H9 (cell line): ENCODE measurements at regions not wholly inside any gene's neighbourhood (a gene's known extent, or its start where the extent isn't known, plus 50 kb on each side); places are given as distances from the start of the nearest gene placed in this dataset.

Experiments used
- DNase-seq: peaks from one replicate; pipeline ENCODE4 v3.0.0-alpha.2; 2017
- H2AFZ ChIP-seq: one replicate; pipeline ENCODE4 v1.6.1; 2013; ENCODE audit warnings: mild to moderate bottlenecking, low read length, control low read depth, moderate library complexity
- H2AK5ac ChIP-seq: 2 replicates; pipeline ENCODE4 v1.6.1; 2013; ENCODE audit warnings: low read length, control low read depth, mixed read lengths; ENCODE audit not compliant: insufficient read length
- H2BK120ac ChIP-seq: one replicate; pipeline ENCODE4 v1.6.1; 2013; ENCODE audit warnings: low read depth, mild to moderate bottlenecking, low read length, control low read depth, inconsistent platforms; ENCODE audit not compliant: poor library complexity, severe bottlenecking
- H2BK12ac ChIP-seq: 2 replicates; pipeline ENCODE4 v1.6.1; 2013; ENCODE audit warnings: low read length, control low read depth, mixed read lengths, low read depth; ENCODE audit not compliant: insufficient read length
- H2BK15ac ChIP-seq: 2 replicates; pipeline ENCODE4 v1.6.1; 2013; ENCODE audit warnings: low read depth, low read length, control low read depth
- H2BK20ac ChIP-seq: one replicate; pipeline ENCODE4 v1.6.1; 2013; ENCODE audit warnings: low read depth, mild to moderate bottlenecking, low read length, control low read depth, inconsistent platforms; ENCODE audit not compliant: poor library complexity, severe bottlenecking
- H2BK5ac ChIP-seq: 2 replicates; pipeline ENCODE4 v1.6.1; 2013; ENCODE audit warnings: low read length, control low read depth, mixed read lengths; ENCODE audit not compliant: insufficient read length
- H3K14ac ChIP-seq: 2 replicates; pipeline ENCODE4 v1.6.1; 2013; ENCODE audit warnings: low read length, control low read depth; ENCODE audit not compliant: insufficient read depth
- H3K18ac ChIP-seq: 2 replicates; pipeline ENCODE4 v1.6.1; 2013; ENCODE audit warnings: low read depth, mild to moderate bottlenecking, mixed read lengths, low read length, control low read depth; ENCODE audit not compliant: insufficient read length
- H3K23ac ChIP-seq: 2 replicates; pipeline ENCODE4 v1.6.1; 2013; ENCODE audit warnings: low read length, control low read depth, mixed read lengths, low read depth; ENCODE audit not compliant: insufficient read length
- H3K23me2 ChIP-seq: 2 replicates; pipeline ENCODE4 v1.6.1; 2013; ENCODE audit warnings: low read depth, mild to moderate bottlenecking, mixed read lengths, low read length, control low read depth; ENCODE audit not compliant: insufficient read length, poor library complexity, severe bottlenecking
- H3K27ac ChIP-seq: 2 replicates; pipeline ENCODE4 v1.5.1; 2013; ENCODE audit warnings: low read length, control low read depth, mixed read lengths, low read depth; ENCODE audit not compliant: insufficient read length
- H3K27me3 ChIP-seq: 2 replicates; pipeline ENCODE4 v1.6.1; 2013; ENCODE audit warnings: low read length, control low read depth, inconsistent platforms; ENCODE audit not compliant: insufficient read depth
- H3K4ac ChIP-seq: 2 replicates; pipeline ENCODE4 v1.6.1; 2013; ENCODE audit warnings: low read depth, mild to moderate bottlenecking, control low read depth, inconsistent platforms, low read length, moderate library complexity
- H3K4me1 ChIP-seq: 2 replicates; pipeline ENCODE4 v1.6.1; 2013; ENCODE audit warnings: low read length, control low read depth, inconsistent platforms; ENCODE audit not compliant: insufficient read depth
- H3K4me2 ChIP-seq: 2 replicates; pipeline ENCODE4 v1.6.1; 2013; ENCODE audit warnings: low read length, control low read depth, mixed read lengths; ENCODE audit not compliant: insufficient read length, insufficient read depth
- H3K56ac ChIP-seq: 2 replicates; pipeline ENCODE4 v1.6.1; 2013; ENCODE audit warnings: low read depth, mild to moderate bottlenecking, mixed read lengths, low read length, control low read depth; ENCODE audit not compliant: insufficient read length
- H3K79me1 ChIP-seq: 2 replicates; pipeline ENCODE4 v1.6.1; 2013; ENCODE audit warnings: low read depth, mild to moderate bottlenecking, moderate library complexity, low read length, control low read depth, inconsistent platforms; ENCODE audit not compliant: insufficient read depth, poor library complexity, severe bottlenecking
- H3K79me2 ChIP-seq: 2 replicates; pipeline ENCODE4 v1.6.1; 2013; ENCODE audit warnings: low read length, control low read depth, inconsistent platforms; ENCODE audit not compliant: insufficient read depth
- H3K9ac ChIP-seq: 2 replicates; pipeline ENCODE4 v1.6.1; 2013; ENCODE audit warnings: low read length, control low read depth, mixed read lengths; ENCODE audit not compliant: insufficient read length; ENCODE audit errors: extremely low read depth
- H3K9me3 ChIP-seq: one replicate; pipeline ENCODE4 v1.6.1; 2013; ENCODE audit warnings: low read depth, low read length, inconsistent platforms; ENCODE audit not compliant: control insufficient read depth
- H3T11ph ChIP-seq: one replicate; pipeline ENCODE4 v1.6.1; 2013; ENCODE audit warnings: mild to moderate bottlenecking, low read length, control low read depth, inconsistent platforms
- H4K20me1 ChIP-seq: one replicate; pipeline ENCODE4 v1.6.1; 2013; ENCODE audit not compliant: control insufficient read depth, insufficient read length, insufficient read depth
- H4K5ac ChIP-seq: 2 replicates; pipeline ENCODE4 v1.6.1; 2013; ENCODE audit warnings: low read depth, mild to moderate bottlenecking, mixed read lengths, low read length, control low read depth; ENCODE audit not compliant: insufficient read length
- H4K8ac ChIP-seq: replicated peaks from 2 replicates; pipeline ENCODE4 v1.6.1; 2013; ENCODE audit warnings: low read length, control low read depth, mixed read lengths, low read depth; ENCODE audit not compliant: insufficient read length
- H4K91ac ChIP-seq: 2 replicates; pipeline ENCODE4 v1.6.1; 2013; ENCODE audit warnings: low read depth, mild to moderate bottlenecking, moderate library complexity, mixed read lengths, low read length, control low read depth; ENCODE audit not compliant: insufficient read length
- H3K27ac Mint-ChIP-seq, 3 experiments: 2 replicates in 2 of 3; 3 replicates in 1 of 3; pipeline ENCODE4 v1.8.0; 2020 to 2021; ENCODE audit warnings: mixed read lengths in 3 of 3, mild to moderate bottlenecking in 1 of 3, moderate library complexity in 1 of 3
- H3K27me3 Mint-ChIP-seq: 2 replicates; pipeline ENCODE4 v1.8.0; 2021; ENCODE audit warnings: low read depth, mild to moderate bottlenecking, moderate library complexity, mixed read lengths
- H3K36me3 Mint-ChIP-seq, 3 experiments: 2 replicates in 2 of 3; 3 replicates in 1 of 3; pipeline ENCODE4 v1.8.0; 2020 to 2021; ENCODE audit warnings: low read depth in 3 of 3, mixed read lengths in 3 of 3; ENCODE audit not compliant: insufficient read depth in 1 of 3
- H3K4me1 Mint-ChIP-seq, 2 experiments: 2 replicates each; pipeline ENCODE4 v1.8.0; 2020; ENCODE audit warnings: mixed read lengths in 2 of 2
- H3K4me3 Mint-ChIP-seq, 2 experiments: 2 replicates in 1 of 2; 3 replicates in 1 of 2; pipeline ENCODE4 v1.8.0; 2020 to 2021; ENCODE audit warnings: mild to moderate bottlenecking in 2 of 2, mixed read lengths in 2 of 2, moderate library complexity in 1 of 2
- H3K9me3 Mint-ChIP-seq, 2 experiments: 2 replicates in 1 of 2; 3 replicates in 1 of 2; pipeline ENCODE4 v1.8.0; 2020; ENCODE audit warnings: mild to moderate bottlenecking in 2 of 2, mixed read lengths in 2 of 2, moderate library complexity in 1 of 2
- WGBS: extraction: QIAGEN DNeasy Blood & Tissue Kit; methylation state at CpG from one replicate; pipeline ENCODE4 v1.1.7; 2013; ENCODE audit warnings: missing lambda C conversion rate, low lambda C conversion rate, mixed read lengths; ENCODE audit not compliant: insufficient read length; ENCODE audit errors: extremely low coverage; 5-methylcytosine and 5-hydroxymethylcytosine counted together
- TF ChIP-seq, protein P1 (sequence below): fragments of 200-600 bp; sonication (generic); conservative IDR thresholded peaks from 3 replicates; pipeline ENCODE4 v1.8.0; 2021; ENCODE audit warnings: antibody characterized with exemption, mild to moderate bottlenecking

DNA sequence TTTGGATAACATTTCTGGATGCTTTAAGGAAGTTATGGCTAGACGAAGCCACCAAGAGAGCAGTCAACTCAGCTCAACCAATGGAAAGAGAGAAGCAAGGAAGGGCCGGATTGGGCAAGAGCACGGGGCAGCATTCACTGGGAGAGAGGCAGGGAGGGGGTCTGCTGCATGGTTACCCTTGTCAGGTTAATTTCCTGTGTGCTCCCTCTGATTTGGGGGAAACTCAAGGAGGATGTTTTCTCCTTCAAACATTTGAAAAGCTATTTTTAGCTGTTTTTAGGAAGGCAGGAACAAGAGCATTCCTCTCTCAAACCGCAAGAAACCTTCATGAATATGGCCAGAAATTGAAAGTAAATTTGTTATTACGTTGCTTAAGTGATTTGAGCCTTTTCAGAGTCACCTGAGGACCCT is 118.5 kb upstream of the ZFHX3 start:
- DNase-seq: no peak

More for the DNA sequence above, 118.5 kb upstream of the ZFHX3 start:
- no peak overlapping the region for H2AK5ac ChIP-seq
- no peaks in the 10 kb centered on the region for H3K9me3 ChIP-seq
- no peaks in the 10 kb centered on the region; the same call in 1 of the 2 replicates for H3K4me1 ChIP-seq
- H3K27ac ChIP-seq: no peak overlapping the region
- H3K56ac ChIP-seq: no peak overlapping the region
- H3K4me3 Mint-ChIP-seq: no peak overlapping the region
- H3K4me2 ChIP-seq: no peak overlapping the region
- H3K18ac ChIP-seq: no peak overlapping the region
- H3K27me3 ChIP-seq: no peaks in the 10 kb centered on the region
- H2BK5ac ChIP-seq: no peak overlapping the region
- H4K20me1 ChIP-seq: no peaks in the 10 kb centered on the region
- no peak overlapping the region for H2BK20ac ChIP-seq
- H3K79me2 ChIP-seq: no peaks in the 10 kb centered on the region
- H3K27ac Mint-ChIP-seq: no peak overlapping the region
- H3K36me3 Mint-ChIP-seq: no peaks in the 10 kb centered on the region
- H4K8ac ChIP-seq: no peak overlapping the region
- no peak overlapping the region for H2BK120ac ChIP-seq
- WGBS: no CpG with 5 or more reads among the region's 5 CpGs
- no peak overlapping the region for H4K5ac ChIP-seq
- H2AFZ ChIP-seq: no peak overlapping the region
- no peaks in the 10 kb centered on the region for H3K79me1 ChIP-seq
- H2BK12ac ChIP-seq: no peak overlapping the region
- no peaks in the 10 kb centered on the region; a peak in 1 of 5 replicates for H3K9me3 Mint-ChIP-seq
- peaks cover 18% of the 10 kb centered on the region for H3K27me3 Mint-ChIP-seq
- TF ChIP-seq, protein P1, sequence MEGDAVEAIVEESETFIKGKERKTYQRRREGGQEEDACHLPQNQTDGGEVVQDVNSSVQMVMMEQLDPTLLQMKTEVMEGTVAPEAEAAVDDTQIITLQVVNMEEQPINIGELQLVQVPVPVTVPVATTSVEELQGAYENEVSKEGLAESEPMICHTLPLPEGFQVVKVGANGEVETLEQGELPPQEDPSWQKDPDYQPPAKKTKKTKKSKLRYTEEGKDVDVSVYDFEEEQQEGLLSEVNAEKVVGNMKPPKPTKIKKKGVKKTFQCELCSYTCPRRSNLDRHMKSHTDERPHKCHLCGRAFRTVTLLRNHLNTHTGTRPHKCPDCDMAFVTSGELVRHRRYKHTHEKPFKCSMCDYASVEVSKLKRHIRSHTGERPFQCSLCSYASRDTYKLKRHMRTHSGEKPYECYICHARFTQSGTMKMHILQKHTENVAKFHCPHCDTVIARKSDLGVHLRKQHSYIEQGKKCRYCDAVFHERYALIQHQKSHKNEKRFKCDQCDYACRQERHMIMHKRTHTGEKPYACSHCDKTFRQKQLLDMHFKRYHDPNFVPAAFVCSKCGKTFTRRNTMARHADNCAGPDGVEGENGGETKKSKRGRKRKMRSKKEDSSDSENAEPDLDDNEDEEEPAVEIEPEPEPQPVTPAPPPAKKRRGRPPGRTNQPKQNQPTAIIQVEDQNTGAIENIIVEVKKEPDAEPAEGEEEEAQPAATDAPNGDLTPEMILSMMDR: no peak
- no peak overlapping the region for H2BK15ac ChIP-seq
- no peak overlapping the region for H3K9ac ChIP-seq
- no peak overlapping the region for H4K91ac ChIP-seq
- H3K23ac ChIP-seq: no peak overlapping the region
- H3K23me2 ChIP-seq: no peaks in the 10 kb centered on the region
- H3K14ac ChIP-seq: no peak overlapping the region
- peaks cover 8 to 11% of the 10 kb centered on the region in 2 experiments for H3K4me1 Mint-ChIP-seq
- H3T11ph ChIP-seq: no peak overlapping the region
- H3K4ac ChIP-seq: no peak overlapping the region
